NCI-H2081 treated with DMSO at 0.1 percent for 48 hours (cell line): ENCODE measurements at regions not wholly inside any gene's neighbourhood (a gene's known extent, or its start where the extent isn't known, plus 50 kb on each side); places are given as distances from the start of the nearest gene placed in this dataset.
"Not testable (repeated sequence)": the region's sequence is repeated elsewhere in the genome, so short reads cannot be mapped to it uniquely, and the experiment has no call there.

Source experiments
- DNase-seq: peaks from one replicate; lab custom pipeline; 2025; lab: John Stamatoyannopoulos, UW

DNA sequence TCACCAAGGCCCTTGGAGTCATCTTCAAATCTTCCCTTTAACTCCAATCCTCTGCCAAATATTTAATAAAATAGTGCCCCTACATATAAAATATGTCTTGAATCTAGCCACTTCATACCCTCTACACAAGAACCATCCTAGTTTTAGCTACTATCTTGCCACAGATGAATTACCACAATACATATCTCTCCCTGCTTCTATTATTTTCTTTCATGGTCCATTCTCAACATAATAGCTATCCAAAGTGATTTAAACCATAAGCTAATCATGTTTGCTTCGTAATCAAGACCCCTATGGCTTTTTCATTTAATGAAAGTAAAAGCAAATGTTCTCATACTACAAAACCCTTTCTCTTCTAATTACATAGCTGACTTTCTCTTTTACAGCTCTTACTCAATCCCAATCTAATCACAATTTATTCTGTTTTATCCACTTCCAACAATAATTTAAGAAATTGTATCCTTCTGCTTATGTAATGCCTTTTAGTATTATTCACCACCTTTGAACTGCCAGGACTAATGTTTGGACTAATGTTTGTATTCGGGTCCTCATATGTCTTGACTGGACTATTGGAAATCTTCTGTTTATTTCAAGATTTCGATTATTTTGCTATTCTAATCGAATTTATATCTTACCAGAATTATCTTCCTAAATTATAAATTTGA is 412.0 kb downstream of the SLITRK1 start:
- no peak for DNase-seq

DNA sequence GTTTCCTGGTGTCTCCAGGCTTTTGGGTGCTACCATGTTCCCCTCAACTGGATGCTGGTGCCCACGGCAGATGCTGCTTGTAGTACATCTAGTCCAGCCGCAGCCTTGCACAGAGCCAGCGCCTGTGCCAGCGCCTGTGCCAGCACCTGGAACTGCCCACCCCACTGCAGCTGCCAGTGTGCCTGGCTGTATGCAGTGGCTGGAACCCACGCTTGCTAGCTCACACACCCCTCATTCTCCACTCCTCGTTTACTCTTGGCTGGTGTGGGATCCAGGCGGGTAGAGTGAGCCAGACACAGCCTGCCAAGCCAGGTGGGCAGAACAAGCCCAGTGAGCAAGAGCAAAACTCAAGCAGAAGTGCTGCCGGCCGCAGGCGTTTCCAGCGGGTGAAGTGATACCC is 428.6 kb downstream of the SLITRK1 start:
- no peak for DNase-seq

DNA sequence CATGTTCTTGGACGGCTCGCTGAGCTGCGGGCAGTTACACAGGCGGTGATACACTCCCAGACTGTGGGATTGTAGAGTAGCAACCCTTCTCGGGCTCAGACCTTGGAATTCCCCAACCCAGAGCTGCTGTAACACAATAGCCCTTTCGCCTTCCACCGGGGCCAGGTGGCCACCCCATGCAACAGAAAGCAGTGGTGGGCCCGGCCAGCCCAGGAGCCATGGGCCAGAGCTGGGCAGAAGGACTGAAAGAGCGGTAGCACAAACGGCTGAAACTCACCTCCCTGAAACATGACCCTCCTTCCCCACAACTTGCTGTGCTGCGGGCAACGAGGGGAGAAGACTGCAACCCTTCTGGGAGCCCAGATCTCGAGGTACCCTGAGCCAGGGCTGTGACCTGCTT is 429.0 kb downstream of the SLITRK1 start:
- no peak for DNase-seq

DNA sequence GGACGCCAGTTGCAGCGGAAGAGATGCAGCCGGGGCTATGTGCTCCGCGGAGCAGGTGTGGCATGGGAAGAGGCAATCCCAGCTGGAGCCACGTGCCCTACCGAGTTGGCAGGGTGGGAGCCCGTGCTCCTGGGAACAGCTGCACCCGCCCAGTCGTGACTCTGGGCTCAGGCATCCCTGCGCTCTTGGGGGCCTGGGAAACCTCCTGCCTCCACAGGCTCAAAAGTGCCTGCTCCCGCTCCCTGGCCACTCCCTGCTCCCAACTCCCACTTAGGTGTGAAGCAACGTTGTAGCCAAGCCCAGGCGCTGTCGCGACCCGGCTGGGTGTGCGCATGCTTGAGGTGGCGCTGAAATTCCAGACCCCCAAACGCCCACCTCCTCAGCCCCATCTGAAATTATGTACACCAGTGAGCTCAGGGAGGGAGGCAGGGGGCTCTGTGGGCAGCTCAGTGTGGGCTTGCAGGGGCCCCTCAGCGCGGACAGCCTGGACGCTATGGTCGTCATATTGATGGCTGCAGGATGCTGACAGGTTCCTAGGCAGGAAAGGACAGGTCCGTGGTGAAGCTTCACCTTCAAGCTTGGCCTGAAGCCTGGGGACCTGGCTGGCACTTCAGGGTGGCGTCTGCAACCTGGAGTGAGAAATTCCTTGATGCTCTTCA is 429.9 kb downstream of the SLITRK1 start:
- DNase-seq: no peak

DNA sequence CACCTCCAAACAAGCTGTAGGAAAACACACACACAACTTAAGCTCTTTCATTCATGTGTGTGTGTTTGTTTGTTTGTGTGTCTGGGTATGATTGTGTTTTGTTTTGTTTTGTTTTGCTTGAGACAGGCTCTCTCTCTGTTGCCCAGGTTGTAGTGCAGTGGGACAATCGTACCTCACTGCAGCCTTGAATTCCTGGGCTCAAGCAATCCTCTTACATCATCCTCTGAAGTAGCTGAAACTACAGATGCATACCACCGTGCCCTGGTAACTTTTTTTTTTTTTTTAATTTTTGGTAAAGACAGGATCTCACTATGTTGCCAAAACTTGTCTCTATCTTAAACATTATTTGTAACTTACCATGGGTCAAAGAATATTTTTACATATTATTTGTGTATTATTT is 431.7 kb downstream of the SLITRK1 start:
- DNase-seq: no peak

DNA sequence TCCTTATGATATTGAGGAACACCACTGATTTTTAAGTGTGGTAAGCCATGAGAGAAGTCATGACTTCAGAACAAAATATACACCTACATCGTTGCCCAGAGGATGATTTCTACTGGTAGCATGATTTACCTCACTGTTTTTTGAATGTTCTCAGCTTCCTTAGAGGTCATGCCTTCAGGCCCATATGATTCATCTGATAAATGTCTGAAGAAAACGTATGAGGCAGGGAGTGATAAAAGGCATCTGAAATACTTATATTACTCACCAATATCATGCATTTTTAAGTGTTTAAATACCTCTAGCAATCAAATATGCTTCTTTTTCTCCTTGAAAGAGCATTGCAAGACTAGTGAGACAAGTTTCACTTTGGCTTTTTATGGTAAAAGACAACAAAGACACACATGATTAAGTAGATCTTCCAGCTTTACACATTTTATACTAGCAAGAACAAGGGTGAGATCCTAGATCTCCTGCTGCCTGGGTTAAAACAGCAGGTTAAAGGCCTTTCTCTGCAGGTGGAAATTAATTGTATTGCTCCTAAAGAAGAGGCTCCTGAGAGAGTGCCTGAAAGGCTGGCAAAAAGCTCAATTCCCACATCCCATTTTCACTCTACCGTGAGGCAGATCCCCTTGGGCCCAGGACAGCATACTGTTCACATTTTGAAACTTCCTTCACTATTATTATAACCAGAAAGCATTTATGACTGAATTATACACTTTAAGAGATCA is 432.4 kb downstream of the SLITRK1 start:
- DNase-seq: no peak

DNA sequence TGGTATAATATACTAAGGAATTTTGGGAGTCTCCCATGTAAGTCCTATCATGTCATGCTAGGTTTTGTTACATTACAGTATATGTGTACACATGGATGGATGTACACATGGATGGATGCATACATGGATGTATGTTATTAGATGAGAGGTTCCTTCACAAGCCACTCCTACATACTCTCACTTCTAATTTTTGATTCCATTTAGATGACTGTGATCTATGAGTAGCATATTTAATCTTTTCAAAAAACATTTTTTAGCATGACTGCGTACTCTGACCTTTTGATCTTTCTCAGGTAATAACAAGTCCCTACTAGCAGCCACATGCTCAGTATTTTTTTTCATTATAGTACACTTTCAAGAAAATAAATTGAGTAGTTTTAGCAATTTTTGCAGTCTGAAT is 441.8 kb downstream of the SLITRK1 start:
- DNase-seq: no peak

DNA sequence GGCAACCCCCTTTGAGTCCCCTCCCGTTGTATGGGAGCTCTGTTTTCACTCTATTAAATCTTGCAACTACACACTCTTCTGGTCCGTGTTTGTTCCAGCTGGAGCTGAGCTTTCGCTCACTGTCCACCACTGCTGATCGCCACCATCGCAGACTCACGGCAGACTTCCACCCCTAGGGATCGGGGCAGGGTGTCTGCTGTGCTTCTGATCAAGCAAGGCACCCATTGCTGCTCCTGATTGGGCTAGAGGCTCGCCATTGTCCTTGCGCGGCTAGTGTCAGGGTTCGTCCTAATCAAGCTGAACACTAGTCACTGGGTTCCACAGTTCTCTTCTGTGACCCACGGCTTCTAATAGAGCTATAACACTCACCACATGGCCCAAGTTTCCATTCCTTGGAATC is 442.8 kb downstream of the SLITRK1 start:
- not testable (repeated sequence) for DNase-seq

DNA sequence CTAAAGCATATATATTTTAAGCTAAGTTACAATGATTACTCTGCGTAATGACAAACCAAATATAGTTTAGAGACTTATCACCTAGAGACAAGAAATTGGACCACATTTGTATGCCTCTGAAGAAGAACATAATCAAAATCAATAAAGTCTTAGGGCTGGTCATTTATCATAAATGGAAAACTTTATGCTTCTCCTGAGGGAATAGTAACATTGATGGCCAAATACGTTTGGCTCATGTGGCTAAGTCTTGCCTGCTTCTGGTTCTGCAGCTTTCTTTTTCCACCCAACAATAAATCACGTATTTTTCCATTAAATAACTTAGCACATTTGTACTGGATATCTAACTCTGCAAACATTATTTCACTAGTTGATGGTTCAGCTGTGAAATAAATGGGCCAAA is 458.4 kb downstream of the SLITRK1 start:
- DNase-seq: no peak

DNA sequence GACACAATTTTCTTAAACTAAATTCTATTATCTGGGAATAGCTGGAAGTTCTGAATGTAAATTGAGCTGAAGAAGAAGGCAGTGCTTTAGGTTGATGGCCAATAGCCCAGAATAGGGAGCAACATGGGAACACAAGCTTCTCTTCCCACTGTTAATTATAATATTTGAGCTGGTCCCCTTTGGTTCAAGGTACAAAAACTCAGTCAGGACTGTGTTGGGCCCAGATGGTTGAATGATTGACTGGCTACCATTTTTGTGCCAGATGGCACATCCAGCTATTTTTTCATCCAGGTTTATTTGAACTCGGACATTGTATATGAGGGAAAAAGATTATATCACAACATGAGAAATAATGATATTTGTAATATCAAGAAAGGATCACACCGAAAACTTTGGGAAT is 458.9 kb downstream of the SLITRK1 start:
- DNase-seq: no peak

DNA sequence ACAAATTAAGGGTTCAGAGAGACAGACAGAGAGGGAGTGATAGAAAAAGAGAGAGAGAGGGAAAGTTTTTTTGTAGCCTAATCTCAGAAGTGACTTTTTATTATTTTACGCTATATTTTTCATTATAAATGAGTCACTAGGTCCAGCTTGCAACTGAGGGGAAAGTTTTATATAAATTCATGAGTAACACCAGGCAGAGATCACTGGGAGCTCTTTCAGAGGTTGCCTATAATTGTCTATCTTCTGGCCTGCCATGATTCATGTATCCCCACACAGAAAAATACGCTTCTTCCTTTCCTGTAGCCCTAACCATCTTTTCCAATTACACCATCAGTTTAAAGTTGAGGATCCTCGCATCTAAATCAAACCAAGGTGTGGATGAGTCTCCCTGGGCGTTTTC is 467.9 kb downstream of the SLITRK1 start:
- DNase-seq: no peak

DNA sequence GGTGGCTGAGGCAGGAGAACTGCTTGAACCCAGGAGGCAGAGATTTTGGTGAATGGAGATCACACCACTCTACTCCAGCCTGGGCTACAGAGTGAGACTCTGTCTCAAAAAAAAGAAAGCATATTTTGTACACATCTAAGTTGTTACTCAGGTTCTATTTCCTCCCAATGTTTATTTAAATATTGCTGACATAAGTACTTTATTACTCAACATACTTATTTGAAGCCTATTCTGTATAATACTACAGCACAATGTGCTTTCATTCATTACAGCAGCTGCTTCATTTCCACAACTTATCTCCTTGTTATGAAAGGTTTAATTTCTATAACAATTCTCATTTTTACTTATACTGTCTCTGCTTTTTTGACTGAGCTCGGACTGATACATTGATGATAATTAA is 495.7 kb downstream of the SLITRK1 start:
- DNase-seq: no peak

DNA sequence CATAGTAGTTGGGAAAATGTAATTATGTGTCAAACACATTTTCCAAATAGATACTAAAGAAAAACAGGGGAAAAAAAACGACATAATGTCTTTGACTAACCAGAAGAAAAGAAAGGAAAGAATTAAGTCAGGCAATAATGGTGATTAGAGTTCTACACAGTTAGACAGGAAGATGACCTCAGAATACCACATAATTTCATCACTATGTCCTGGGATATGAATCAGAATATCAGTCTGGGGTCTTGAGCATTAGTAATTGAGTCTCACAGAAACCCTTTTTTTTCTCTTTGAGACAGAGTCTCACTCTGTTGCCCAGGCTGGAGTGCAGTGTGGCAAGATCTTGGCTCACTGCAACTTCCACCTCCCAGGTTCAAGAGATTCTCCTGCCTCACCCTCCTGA is 503.4 kb downstream of the SLITRK1 start:
- DNase-seq: no peak

DNA sequence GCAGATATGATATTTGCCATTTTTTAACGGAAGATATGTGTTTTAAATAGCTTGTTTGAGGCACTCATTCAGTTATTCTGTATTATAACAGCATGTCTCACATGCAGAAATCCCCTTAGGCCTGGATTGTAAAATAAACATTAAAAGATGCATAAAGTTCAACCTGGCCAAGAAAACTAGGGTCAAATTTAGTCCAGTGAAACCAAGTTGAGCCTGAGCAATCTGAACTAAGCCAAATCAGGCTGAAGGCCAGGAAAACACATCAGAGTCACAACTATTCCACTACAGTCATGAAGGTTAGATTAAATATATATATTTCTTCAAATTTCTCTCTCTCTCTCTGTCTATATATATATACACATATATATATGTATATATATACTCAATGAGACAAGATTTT is 504.8 kb downstream of the SLITRK1 start:
- no peak for DNase-seq

DNA sequence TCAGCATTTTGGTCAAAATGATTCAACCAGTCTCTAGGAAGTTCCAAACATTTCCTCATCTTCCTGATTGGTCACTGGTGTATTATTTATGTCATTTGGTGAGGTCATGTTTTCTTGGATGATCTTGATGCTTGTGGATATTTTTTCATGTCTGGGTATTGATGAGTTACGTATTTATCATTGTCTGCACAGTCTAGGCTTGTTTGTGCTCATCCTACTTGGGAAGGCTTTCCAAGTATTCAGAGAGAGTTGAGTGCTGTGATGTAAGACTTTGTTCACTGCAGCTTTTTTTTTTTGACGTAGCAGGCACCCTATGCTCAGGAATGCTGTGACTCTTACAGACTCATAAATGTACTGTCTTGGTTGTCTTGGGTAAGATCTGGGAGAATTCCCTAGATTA is 509.5 kb downstream of the SLITRK1 start:
- DNase-seq: no peak

DNA sequence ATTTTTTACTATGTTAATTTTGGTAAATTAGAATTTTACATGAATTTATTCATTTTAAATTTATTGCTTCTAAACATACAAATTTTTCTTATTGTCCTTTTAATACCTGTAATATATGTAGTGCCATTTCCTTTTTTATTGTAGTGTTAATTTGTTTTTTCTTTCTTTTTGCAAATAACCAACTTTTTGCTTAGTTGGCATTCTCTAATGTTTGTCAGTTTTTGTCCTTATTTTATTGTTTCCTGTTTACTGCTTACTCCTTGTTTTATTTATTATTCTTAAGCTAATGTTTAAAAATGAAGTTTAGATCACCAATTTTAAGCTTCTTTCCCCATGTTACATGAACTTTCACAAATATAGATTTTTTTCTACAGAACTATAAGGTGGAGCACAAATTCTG is 516.6 kb downstream of the SLITRK1 start:
- no peak for DNase-seq

DNA sequence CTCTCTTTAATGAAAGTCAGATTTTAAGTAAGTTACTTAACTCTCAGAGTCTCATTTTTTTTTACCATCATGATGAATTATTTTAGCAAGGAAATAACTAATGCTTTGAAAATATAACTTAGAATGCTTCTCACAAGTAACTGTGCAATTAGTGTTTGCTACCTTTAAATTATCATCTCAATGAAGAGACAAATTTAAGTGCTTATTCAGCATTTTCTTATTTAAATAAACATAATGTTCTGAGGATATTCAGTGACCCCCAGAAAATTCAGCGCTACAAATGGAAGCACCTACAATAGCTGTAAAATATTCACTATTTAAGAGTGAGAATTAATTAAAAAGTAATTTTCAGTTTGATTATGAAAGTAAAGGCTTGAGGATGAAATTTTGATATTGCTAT is 527.2 kb downstream of the SLITRK1 start:
- DNase-seq: no peak

DNA sequence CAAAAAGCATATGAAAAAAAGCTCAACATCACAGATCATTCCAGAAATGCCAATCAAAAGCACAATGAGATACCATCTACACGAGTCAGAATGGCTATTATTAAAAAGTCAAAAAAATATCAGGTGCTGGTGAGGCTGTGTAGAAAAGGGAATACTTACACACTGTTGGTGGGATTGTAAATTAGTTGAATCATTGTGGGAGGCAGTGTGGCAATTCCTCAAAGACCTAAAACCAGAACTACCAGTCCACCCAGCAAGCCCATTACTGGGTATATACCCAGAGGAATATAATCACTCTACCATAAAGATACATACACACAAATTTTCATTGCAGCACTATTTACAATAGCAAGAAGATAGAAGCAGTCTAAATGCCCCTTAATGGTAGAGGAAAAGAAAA is 529.9 kb downstream of the SLITRK1 start:
- no peak for DNase-seq

DNA sequence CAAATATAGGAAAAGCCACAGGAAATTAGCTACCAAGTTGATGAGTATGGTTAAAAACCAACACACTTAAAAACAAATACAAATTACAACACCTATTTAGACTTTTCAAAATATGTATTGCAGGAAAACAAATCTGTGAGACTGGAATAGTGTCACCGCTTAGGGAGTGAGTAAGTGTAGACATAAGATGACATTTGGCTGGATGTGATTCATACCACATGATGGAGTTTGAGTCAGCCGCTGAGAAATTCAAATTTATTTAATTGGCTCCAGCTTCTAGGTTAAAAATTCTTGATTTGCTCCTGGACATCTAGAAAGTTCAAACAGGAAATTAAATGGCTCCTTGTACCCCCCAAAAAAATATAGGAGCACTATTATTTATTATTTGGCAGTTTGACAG is 531.7 kb downstream of the SLITRK1 start:
- DNase-seq: no peak

DNA sequence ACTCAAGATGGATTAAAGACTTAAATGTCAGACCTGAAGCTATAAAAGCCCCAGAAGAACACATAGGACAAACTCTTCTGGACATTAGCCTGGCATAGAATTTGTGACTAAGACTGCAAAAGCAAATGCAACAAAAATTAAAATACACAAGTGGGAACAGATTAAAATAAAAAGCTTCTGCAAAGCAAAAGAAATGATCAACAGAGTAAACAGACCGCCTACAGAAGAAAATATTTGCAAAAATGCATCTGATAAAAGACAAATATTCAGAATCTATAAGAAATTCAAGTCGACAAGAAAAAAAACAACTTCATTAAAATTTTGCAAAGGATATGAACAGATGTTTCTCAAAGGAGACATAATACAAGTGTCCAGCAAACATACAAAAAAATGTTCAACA is 537.8 kb downstream of the SLITRK1 start:
- DNase-seq: no peak

DNA sequence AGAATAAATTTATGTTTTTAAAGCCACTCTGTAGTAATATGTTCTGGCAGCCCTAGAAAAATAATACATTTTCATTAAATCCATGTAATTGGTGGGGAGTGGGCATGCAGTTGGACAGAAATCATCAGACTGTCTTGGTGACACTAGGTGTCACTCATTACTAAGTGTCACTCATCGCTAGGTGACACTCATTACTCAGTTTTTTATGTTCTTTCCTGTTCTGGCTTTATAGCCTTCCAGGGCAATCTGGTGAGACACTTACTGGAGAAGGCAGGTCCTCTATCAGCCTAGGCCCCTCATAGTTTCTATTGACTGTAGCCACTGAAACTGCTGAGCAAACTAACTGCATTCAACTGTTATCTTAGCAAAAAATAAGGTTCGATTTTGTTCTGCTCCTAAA is 542.1 kb downstream of the SLITRK1 start:
- no peak for DNase-seq

DNA sequence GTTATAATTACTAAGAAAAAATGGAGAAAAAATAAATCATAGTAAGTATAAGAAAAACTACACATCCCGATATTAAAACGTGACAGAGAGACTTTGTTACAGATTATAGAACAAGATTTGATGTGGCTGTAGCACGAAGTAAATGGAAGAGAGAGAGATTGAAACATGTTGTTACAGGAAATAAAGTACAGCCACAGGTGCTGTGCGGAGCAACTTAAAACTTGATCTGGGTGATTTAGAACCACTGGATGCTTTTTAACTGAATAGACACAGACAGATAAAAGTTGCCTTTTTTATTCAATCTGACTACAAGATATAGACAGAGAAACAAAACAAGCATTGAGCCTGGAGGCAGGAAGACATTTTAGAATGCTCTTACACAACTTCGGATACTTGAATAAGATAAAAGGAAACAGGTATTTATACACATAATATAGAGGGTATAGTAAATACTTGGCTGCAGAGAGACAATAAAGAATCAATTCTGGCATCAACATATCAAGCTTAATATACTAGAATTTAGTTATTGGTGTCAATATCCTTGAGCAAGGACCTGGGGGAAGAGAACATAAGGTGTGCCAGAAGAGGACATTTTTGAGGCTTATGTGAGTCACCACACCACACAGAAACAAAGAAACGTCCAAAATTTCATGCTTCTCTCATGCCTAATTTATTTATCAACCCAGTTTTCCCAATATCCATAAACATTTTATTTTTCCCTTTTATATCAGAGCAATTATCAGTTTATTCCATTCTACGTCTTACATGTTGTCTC is 548.5 kb downstream of the SLITRK1 start:
- no peak for DNase-seq

DNA sequence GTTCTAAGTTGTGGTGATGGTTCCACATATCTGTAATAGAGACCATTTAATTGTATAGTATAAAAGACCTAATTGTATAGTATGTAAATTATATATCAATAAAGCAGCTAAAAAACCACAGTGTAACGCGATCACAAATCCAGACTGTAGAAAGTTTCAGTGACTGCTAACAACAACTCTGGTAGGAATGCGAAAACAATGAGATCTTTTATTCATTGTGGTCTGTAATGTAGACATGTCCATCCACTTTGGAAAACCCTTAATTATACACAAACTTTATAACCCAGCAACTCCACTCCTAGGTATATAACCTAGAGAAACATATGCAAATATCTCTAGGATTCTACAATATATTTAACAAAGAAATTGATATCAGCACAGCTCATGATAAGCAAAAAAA is 549.5 kb downstream of the SLITRK1 start:
- no peak for DNase-seq
